ENCODE measurements at regions not wholly inside any gene's neighbourhood (a gene's known extent, or its start where the extent isn't known, plus 50 kb on each side); places are given as distances from the start of the nearest gene placed in this dataset.
"Not testable (repeated sequence)": the region's sequence is repeated elsewhere in the genome, so short reads cannot be mapped to it uniquely, and the experiment has no call there.

DNA sequence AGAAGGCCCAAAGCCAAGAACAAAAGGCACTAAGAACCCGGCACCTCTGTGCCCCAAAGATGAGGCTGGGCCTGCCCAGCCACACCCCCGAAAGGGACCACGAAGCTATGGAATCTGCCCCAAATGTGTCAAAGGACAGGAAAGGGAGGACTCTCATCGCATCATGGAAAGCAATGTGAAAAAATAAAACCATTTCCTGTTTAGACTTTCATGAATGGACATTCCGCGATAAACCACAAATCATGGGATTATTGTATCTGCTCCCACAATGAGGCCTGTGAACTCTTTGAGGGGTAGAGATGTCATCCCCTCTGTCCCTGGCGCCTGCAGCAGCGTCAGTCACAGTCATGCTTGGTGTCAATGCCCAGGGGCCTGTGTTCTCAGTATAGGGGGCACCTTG, 135.0 kb downstream of the COPRS start:
- H3K36me3 ChIP-seq (ENCODE audit: control insufficient read depth, insufficient read depth, low read length) = no peaks in the 10 kb centered on the region

DNA sequence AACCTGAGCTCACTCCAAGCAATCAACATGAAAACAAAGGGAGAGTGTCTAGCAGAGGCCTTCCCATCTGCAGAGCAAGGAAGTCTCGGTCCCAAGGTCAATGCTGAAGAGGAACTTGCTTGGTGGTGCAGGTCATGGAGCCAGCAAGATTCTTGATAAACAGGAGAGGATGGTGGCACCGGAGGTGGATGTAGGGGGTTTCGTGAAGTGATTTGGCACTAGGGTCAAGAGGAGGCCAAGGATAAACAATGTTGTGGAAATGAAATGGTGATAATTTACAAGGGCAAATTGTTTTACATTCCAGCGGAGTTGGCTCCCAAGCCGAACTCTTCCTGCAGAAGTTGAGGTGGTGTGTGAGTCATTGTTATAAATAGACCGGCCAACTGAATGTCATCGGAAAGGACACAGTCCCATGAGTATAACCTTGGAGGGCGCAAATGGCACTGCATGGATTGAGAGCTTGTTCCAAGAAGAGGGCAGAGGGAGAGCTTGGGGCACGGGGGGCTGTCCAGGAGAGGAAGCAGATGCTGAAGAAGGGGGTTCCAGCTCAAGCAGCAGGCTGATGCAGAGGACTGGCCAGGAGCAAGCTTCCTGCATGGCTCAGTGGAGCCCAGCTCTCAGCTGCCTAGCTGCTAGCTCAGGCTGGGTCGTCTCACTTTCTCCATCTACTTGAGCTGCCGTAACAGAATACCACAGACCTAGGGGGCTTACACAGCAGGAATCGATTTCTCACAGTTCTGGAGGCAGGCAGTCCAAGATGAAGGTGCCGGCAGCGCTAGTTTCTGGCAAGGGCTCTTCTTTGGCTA, 136.6 kb downstream of the COPRS start:
- Histone ChIP-seq H3K27me3 (ENCODE audit: control insufficient read depth, insufficient read depth, low read length) (no peaks in the 10 kb centered on the region), H3K4me3 (ENCODE audit: low read depth, low read length) (no peak overlapping the region), H3K36me3 (ENCODE audit: control insufficient read depth, insufficient read depth, low read length) (no peaks in the 10 kb centered on the region)
- TF ChIP-seq, protein P1, sequence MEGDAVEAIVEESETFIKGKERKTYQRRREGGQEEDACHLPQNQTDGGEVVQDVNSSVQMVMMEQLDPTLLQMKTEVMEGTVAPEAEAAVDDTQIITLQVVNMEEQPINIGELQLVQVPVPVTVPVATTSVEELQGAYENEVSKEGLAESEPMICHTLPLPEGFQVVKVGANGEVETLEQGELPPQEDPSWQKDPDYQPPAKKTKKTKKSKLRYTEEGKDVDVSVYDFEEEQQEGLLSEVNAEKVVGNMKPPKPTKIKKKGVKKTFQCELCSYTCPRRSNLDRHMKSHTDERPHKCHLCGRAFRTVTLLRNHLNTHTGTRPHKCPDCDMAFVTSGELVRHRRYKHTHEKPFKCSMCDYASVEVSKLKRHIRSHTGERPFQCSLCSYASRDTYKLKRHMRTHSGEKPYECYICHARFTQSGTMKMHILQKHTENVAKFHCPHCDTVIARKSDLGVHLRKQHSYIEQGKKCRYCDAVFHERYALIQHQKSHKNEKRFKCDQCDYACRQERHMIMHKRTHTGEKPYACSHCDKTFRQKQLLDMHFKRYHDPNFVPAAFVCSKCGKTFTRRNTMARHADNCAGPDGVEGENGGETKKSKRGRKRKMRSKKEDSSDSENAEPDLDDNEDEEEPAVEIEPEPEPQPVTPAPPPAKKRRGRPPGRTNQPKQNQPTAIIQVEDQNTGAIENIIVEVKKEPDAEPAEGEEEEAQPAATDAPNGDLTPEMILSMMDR (IDR thresholded peaks at IDR 0.05; ENCODE audit: insufficient read depth, low read length, poor library complexity, severe bottlenecking) = no peak
- DNase-seq (ENCODE audit: low read depth) = no peak

More for the DNA sequence above, 135.0 kb downstream of the COPRS start:
- Histone ChIP-seq H3K4me3 (ENCODE audit: low read depth, low read length) (no peak overlapping the region), H3K27me3 (ENCODE audit: control insufficient read depth, insufficient read depth, low read length) (no peaks in the 10 kb centered on the region)
- TF ChIP-seq, protein P1 (IDR thresholded peaks at IDR 0.05; ENCODE audit: insufficient read depth, low read length, poor library complexity, severe bottlenecking) = no peak
- DNase-seq (ENCODE audit: low read depth) = peak; percentile 16

DNA sequence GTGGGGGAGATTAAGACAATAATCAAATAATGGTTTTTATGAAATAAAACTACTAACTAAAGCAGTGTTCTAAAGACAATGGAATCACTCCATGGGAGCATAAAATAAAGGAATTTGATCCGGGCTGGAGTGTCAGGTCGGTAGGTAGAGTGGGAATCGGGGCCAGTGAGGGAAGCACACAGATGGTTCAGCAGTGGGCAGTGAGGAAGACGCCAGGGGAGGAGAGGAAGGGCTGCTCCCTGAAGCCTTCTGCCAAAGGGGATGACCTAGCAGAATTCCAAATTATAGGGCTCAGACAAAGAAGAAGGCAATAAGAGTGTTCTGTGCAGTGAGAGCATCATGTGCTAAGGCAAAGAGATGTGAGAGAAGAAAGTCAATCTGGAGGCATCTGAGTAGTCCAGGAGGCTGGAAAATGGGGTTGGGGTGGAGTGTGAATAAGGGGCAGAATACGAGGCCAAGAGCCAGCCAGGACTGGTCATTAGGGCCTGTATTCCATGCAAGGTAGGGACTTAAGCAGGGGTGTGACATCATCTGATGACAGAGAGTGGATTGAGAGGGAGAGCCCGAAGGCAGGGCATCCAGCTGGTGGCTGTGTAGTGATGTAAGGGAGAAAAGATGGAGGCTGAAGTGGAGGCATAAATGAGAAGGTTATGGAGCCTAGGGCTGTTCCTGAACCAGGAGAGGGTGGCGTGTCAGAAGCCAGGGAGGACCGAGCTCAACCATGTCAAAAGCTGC, 137.6 kb downstream of the COPRS start:
- TF ChIP-seq, protein P1 (IDR thresholded peaks at IDR 0.05; ENCODE audit: insufficient read depth, low read length, poor library complexity, severe bottlenecking) = no peak
- no peak for DNase-seq (ENCODE audit: low read depth)
- Histone ChIP-seq H3K36me3 (ENCODE audit: control insufficient read depth, insufficient read depth, low read length) (no peaks in the 10 kb centered on the region), H3K4me3 (ENCODE audit: low read depth, low read length) (no peak overlapping the region), H3K27me3 (ENCODE audit: control insufficient read depth, insufficient read depth, low read length) (no peaks in the 10 kb centered on the region)

DNA sequence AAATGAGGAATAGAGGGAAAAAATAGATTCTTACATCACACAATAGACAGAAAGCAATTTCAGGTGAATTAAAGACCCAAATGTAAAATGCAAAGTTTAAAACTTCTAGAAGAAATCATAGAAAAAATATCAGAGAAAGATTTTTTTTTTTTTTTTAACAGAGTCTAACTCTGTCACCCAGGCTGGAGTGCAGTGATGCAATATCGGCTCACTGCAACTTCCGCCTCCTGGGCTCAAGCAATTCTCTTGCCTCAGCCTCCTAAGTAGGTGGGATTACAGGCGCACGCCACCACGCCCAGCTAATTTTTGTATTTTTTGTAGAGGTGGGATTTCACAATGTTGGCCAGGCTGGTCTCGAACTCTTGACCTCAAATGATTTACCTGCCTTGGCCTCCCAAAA, 141.8 kb downstream of the COPRS start:
- H3K36me3 ChIP-seq (ENCODE audit: control insufficient read depth, insufficient read depth, low read length); DNase-seq (ENCODE audit: low read depth); H3K4me3 ChIP-seq (ENCODE audit: low read depth, low read length); H3K27me3 ChIP-seq (ENCODE audit: control insufficient read depth, insufficient read depth, low read length): not testable (repeated sequence)

DNA sequence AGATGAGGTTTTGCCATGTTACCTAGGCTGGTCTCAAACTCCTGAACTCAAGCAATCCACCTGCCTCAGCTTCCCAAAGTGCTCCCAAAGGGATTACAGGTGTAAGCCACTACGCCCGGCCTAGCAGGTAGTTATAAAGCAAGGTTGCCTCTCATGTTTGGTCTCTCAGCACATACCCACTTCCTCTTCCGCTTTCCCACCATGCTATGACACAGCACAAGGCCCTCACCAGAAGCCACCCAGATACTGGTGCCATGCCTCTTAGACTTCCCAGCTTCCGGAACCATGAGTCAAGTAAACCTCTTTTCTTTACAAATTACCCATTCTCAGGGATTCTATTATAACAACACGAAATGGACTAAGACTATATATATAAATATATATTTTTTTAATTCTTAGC, 143.6 kb downstream of the COPRS start:
- no peaks in the 10 kb centered on the region for H3K36me3 ChIP-seq (ENCODE audit: control insufficient read depth, insufficient read depth, low read length)
- no peaks in the 10 kb centered on the region for H3K27me3 ChIP-seq (ENCODE audit: control insufficient read depth, insufficient read depth, low read length)
- TF ChIP-seq, protein P1 (IDR thresholded peaks at IDR 0.05; ENCODE audit: insufficient read depth, low read length, poor library complexity, severe bottlenecking) = no peak
- no peak overlapping the region for H3K4me3 ChIP-seq (ENCODE audit: low read depth, low read length)
- no peak for DNase-seq (ENCODE audit: low read depth)

DNA sequence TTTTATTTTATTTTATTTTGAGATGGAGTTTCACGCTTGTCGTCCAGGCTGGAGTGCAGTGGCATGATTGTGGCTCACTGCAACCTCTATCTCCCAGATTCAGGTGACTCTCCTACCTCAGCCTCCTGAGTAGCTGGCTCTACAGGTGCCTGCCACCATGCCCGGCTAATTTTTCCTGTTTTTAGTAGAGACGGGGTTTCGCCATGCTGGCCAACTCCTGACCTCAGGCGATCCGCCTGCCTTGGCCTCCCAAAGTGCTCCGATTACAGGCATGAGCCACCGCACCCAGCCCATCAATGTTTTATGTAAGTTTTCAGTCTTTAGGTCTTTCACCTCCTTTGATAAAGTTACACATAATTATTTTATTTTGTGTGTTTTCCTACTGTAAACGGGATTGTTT, 154.6 kb downstream of the COPRS start:
- H3K27me3 ChIP-seq (ENCODE audit: control insufficient read depth, insufficient read depth, low read length) = no peaks in the 10 kb centered on the region
- TF ChIP-seq, protein P1 (IDR thresholded peaks at IDR 0.05; ENCODE audit: insufficient read depth, low read length, poor library complexity, severe bottlenecking) = no peak
- H3K36me3 ChIP-seq (ENCODE audit: control insufficient read depth, insufficient read depth, low read length) = no peaks in the 10 kb centered on the region
- H3K4me3 ChIP-seq (ENCODE audit: low read depth, low read length) = no peak overlapping the region
- DNase-seq (ENCODE audit: low read depth) = no peak
